HL-60 (cell line): ENCODE measurements at regions not wholly inside any gene's neighbourhood (a gene's known extent, or its start where the extent isn't known, plus 50 kb on each side); places are given as distances from the start of the nearest gene placed in this dataset.

Experiments
- DNase-seq, 2 experiments: peaks; one replicate each; pipeline ENCODE4 v3.0.0-alpha.2; 2010 to 2020; ENCODE audit warnings: low read depth in 1 of 2, low spot score in 1 of 2
- H3K27ac ChIP-seq: fragments of 250-450 bp; sonication (Bioruptor Pico); replicated peaks from 2 replicates; pipeline ENCODE4 v1.5.1; 2020; ENCODE audit warnings: mild to moderate bottlenecking, moderate library complexity
- H3K27me3 ChIP-seq: fragments of 250-450 bp; sonication (Bioruptor Pico); 2 replicates; pipeline ENCODE4 v1.5.1; 2021; ENCODE audit warnings: mild to moderate bottlenecking, moderate library complexity; ENCODE audit not compliant: insufficient read depth, poor library complexity, severe bottlenecking
- H3K4me3 ChIP-seq: replicated peaks from 2 replicates; pipeline ENCODE4 v1.5.1; 2011; ENCODE audit warnings: mild to moderate bottlenecking, control low read depth, low read length; ENCODE audit not compliant: insufficient read depth
- GABPA ChIP-seq: IDR thresholded peaks from 2 replicates; pipeline ENCODE4 v1.6.1; 2012; ENCODE audit warnings: low read depth
- POLR2AphosphoS5 ChIP-seq: IDR thresholded peaks from 2 replicates; pipeline ENCODE4 v1.6.1; 2012; ENCODE audit warnings: low read depth
- SPI1 ChIP-seq: IDR thresholded peaks from 2 replicates; pipeline ENCODE4 v1.6.1; 2012; ENCODE audit warnings: low read depth, mild to moderate bottlenecking, borderline replicate concordance
- TF ChIP-seq, protein P1 (sequence below): IDR thresholded peaks from one replicate; pipeline ENCODE4 v1.5.1; 2011; ENCODE audit warnings: low read length, control low read depth, inconsistent platforms; ENCODE audit not compliant: insufficient read depth
- TF ChIP-seq, protein P2 (sequence below): IDR thresholded peaks from 2 replicates; pipeline ENCODE4 v1.6.1; 2012; ENCODE audit warnings: low read depth; ENCODE audit not compliant: insufficient replicate concordance

DNA sequence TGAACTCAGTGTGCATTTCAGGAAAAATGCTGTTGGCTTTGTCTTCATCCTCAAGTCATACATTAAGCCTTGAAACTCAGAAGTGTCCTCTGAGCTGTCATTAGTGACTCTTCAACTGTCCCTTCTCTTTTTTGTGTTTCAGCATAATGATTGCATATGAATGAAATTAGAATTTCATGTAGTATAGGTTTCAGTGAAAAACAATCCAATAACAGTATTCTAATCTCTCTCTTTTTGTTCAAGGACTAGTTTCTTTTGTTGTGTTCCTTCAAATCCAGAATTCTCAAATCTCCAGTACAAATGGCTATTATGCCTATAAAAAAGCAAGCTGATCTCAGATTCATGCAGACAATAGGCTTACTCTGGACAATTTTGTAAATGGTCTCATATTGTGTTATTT, 133.5 kb downstream of the QPCT start:
- no peak overlapping the region for H3K27ac ChIP-seq
- H3K27me3 ChIP-seq: no peaks in the 10 kb centered on the region
- DNase-seq: no peak
- TF ChIP-seq, protein P1, sequence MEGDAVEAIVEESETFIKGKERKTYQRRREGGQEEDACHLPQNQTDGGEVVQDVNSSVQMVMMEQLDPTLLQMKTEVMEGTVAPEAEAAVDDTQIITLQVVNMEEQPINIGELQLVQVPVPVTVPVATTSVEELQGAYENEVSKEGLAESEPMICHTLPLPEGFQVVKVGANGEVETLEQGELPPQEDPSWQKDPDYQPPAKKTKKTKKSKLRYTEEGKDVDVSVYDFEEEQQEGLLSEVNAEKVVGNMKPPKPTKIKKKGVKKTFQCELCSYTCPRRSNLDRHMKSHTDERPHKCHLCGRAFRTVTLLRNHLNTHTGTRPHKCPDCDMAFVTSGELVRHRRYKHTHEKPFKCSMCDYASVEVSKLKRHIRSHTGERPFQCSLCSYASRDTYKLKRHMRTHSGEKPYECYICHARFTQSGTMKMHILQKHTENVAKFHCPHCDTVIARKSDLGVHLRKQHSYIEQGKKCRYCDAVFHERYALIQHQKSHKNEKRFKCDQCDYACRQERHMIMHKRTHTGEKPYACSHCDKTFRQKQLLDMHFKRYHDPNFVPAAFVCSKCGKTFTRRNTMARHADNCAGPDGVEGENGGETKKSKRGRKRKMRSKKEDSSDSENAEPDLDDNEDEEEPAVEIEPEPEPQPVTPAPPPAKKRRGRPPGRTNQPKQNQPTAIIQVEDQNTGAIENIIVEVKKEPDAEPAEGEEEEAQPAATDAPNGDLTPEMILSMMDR: no peak
- TF ChIP-seq POLR2AphosphoS5 (no peak), SPI1 (no peak), GABPA (no peak)
- TF ChIP-seq, protein P2, sequence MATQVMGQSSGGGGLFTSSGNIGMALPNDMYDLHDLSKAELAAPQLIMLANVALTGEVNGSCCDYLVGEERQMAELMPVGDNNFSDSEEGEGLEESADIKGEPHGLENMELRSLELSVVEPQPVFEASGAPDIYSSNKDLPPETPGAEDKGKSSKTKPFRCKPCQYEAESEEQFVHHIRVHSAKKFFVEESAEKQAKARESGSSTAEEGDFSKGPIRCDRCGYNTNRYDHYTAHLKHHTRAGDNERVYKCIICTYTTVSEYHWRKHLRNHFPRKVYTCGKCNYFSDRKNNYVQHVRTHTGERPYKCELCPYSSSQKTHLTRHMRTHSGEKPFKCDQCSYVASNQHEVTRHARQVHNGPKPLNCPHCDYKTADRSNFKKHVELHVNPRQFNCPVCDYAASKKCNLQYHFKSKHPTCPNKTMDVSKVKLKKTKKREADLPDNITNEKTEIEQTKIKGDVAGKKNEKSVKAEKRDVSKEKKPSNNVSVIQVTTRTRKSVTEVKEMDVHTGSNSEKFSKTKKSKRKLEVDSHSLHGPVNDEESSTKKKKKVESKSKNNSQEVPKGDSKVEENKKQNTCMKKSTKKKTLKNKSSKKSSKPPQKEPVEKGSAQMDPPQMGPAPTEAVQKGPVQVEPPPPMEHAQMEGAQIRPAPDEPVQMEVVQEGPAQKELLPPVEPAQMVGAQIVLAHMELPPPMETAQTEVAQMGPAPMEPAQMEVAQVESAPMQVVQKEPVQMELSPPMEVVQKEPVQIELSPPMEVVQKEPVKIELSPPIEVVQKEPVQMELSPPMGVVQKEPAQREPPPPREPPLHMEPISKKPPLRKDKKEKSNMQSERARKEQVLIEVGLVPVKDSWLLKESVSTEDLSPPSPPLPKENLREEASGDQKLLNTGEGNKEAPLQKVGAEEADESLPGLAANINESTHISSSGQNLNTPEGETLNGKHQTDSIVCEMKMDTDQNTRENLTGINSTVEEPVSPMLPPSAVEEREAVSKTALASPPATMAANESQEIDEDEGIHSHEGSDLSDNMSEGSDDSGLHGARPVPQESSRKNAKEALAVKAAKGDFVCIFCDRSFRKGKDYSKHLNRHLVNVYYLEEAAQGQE: no peak
- no peak overlapping the region for H3K4me3 ChIP-seq

DNA sequence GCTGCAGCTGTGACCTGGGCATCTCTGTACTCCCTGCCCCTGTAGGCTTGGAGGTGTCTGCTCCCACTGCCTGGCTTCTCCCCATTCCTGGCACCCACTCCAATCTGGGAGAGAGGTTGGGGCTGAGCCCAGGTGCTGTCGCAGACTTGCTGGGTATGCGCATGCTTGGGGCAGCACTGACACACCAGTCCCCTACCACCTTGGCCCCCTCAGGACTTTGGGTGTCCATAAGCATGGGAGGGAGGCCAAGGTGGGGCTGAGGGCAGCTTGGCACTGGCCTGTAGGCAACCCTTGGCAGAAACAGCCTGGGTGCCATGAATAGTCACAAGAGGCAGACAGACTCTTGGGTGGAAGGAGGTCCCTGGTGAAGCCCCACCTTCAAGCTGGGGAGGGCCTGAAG, 136.8 kb downstream of the QPCT start:
- DNase-seq: no peak
- Histone ChIP-seq H3K27ac (no peak overlapping the region), H3K4me3 (no peak overlapping the region), H3K27me3 (no peaks in the 10 kb centered on the region)
- no peak for TF ChIP-seq POLR2AphosphoS5

DNA sequence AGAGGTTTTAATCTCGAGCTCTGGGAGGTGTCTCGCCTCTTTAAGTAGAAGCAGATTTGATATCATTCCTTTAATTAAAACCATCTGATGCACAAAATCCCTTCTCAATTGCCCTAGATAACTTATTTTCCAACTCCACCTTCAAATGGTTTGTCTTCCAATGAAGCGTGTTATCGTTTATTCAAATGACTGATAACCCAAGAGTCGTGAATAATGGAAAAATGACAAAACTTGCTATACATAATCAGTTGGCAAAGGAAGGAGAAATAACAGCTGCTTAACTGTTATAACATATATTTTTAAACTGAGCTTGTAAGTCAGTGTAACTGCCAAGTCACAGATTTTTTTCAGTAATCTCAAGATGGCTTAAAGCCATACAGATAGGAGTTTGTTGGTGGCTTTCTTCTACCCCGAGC, 144.6 kb downstream of the QPCT start:
- no peak for DNase-seq
- H3K27ac ChIP-seq: no peak overlapping the region

DNA sequence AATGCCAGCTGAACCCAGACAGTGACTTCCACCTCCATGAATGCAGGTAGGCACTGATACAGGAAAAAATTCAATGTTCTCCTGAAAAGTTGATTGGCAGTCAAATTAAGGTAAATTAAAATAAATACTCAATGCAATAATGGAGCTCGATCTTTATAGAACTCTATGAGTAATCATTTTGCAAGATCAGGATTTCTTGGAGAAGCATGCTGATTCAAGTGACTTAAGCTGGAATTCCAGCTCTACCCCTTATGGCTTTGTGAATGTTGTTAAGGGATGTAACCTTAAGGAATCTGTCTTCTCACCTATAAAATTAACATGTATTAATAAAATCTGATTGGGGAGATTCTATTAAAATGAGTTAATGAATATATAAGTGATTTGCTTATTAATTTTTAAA, 145.1 kb downstream of the QPCT start:
- no peak for DNase-seq
- Histone ChIP-seq H3K27ac (no peak overlapping the region), H3K27me3 (no peaks in the 10 kb centered on the region), H3K4me3 (no peak overlapping the region)
- no peak for TF ChIP-seq GABPA
- TF ChIP-seq POLR2AphosphoS5: no peak

More for the DNA sequence above, 144.6 kb downstream of the QPCT start:
- H3K27me3 ChIP-seq: no peaks in the 10 kb centered on the region
- no peak overlapping the region for H3K4me3 ChIP-seq
- TF ChIP-seq, protein P2: no peak
- TF ChIP-seq, protein P1: no peak
- TF ChIP-seq GABPA (no peak), SPI1 (no peak), POLR2AphosphoS5 (no peak)

DNA sequence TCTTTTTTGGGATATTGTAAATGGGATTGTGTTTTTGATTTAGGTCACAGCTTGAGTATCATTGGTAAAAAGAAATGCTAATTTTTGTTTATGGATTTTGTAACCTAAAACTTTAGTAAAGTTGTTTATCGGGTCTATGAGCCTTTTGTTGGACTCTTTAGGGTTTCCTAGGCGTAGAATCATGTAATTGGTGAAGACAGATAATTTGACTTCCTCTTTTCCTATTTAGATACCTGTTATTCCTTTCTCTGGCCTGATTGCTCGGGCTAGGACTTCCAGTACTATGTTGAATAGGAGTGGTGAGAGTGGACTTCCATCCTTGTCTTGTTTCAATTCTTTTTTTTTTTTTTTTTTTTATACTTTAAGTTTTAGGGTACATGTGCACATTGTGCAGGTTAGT, 149.0 kb downstream of the QPCT start:
- Histone ChIP-seq H3K27ac (no peak overlapping the region), H3K27me3 (no peaks in the 10 kb centered on the region), H3K4me3 (no peak overlapping the region)
- no peak for DNase-seq
- TF ChIP-seq, protein P2: no peak
- TF ChIP-seq, protein P1: no peak
- TF ChIP-seq SPI1: peak; percentile 53; the same call in 1 of the 2 replicates
- TF ChIP-seq GABPA: no peak
- no peak for TF ChIP-seq POLR2AphosphoS5
